ENCODE measurements at regions not wholly inside any gene's neighbourhood (a gene's known extent, or its start where the extent isn't known, plus 50 kb on each side); places are given as distances from the start of the nearest gene placed in this dataset.

DNA sequence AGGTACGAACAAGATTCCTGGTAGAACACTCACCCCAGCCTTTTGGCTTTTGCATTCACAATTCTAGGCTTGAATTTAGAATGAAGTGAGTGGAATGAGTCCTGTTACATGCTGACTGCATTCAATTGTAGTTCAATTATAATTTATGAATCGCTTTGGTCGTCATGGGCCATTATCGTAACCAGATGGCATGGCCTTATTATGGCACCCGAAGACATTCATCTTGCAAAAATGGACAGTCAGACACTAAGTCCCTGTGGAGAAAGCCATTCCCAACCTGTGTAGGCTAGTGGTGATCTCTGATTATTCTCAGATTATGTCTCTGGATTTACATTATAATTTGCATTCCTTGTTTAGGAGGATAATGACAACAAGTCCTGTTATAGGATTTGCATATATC lies 292.4 kb upstream of the NPSR1 start:
- H3K36me3 ChIP-seq = no peaks in the 10 kb centered on the region
- H3K9me3 ChIP-seq = no peaks in the 10 kb centered on the region
- no peak overlapping the region for H3K4me3 ChIP-seq
- 92 to 93% methylated on average over 5 of the region's 5 CpGs for WGBS, 2 donors (ENCODE audit: low coverage in 1 of 2)
- no peaks in the 10 kb centered on the region for H3K27me3 ChIP-seq
- no peaks in the 10 kb centered on the region for H3K4me1 ChIP-seq
- no peak for DNase-seq
- TF ChIP-seq POLR2A (IDR thresholded peaks at IDR 0.05) (no peak), EP300 (IDR thresholded peaks at IDR 0.05; ENCODE audit: low read depth) (no peak), POLR2AphosphoS5 (IDR thresholded peaks at IDR 0.05) (no peak)
- TF ChIP-seq, protein P1, sequence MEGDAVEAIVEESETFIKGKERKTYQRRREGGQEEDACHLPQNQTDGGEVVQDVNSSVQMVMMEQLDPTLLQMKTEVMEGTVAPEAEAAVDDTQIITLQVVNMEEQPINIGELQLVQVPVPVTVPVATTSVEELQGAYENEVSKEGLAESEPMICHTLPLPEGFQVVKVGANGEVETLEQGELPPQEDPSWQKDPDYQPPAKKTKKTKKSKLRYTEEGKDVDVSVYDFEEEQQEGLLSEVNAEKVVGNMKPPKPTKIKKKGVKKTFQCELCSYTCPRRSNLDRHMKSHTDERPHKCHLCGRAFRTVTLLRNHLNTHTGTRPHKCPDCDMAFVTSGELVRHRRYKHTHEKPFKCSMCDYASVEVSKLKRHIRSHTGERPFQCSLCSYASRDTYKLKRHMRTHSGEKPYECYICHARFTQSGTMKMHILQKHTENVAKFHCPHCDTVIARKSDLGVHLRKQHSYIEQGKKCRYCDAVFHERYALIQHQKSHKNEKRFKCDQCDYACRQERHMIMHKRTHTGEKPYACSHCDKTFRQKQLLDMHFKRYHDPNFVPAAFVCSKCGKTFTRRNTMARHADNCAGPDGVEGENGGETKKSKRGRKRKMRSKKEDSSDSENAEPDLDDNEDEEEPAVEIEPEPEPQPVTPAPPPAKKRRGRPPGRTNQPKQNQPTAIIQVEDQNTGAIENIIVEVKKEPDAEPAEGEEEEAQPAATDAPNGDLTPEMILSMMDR (IDR thresholded peaks at IDR 0.05) = no peak
- in situ Hi-C loops (cut with MboI; ENCODE audit: low pct_ligation_motif_present in 1 of 4, low pct_unique_long_range_greater_than_20kb in 1 of 4, low sequenced_read_pairs in 3 of 4) = no loop called here
- intact Hi-C loops (cut with DNase I; ENCODE audit: low total_unique reads) = no loop called here
- no peak overlapping the region for H3K27ac ChIP-seq

DNA sequence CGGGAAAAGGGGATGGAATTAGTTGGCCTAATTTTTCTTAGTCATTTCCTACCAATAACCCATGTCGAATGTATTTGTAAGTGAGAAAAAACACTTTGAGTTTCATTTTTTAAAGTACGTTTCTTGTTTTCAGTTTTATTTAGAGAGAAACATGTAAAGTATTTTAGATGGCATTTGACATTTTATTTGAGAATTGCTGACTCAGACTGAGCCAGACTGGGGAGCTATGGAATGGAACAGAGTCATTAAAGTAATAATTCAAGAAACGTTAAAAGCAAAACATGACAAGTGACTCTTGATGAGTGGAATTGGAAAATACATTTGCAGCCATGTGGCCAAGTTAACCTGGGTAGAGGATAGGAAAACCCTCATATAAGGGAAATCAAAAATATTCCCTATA lies 286.1 kb upstream of the NPSR1 start:
- Histone ChIP-seq H3K4me3 (no peak overlapping the region), H3K9me3 (no peaks in the 10 kb centered on the region), H3K4me1 (no peaks in the 10 kb centered on the region), H3K27ac (no peak overlapping the region), H3K36me3 (no peaks in the 10 kb centered on the region), H3K27me3 (no peaks in the 10 kb centered on the region)
- TF ChIP-seq, protein P1 (IDR thresholded peaks at IDR 0.05) = no peak
- TF ChIP-seq POLR2A (IDR thresholded peaks at IDR 0.05) (no peak), POLR2AphosphoS5 (IDR thresholded peaks at IDR 0.05) (no peak), EP300 (IDR thresholded peaks at IDR 0.05; ENCODE audit: low read depth) (no peak)
- intact Hi-C loops (cut with DNase I; ENCODE audit: low total_unique reads) (no loop called here), in situ Hi-C loops (cut with MboI; ENCODE audit: low pct_ligation_motif_present in 1 of 4, low pct_unique_long_range_greater_than_20kb in 1 of 4, low sequenced_read_pairs in 3 of 4) (no loop called here)
- 77 to 80% methylated on average over 4 of the region's 4 CpGs for WGBS, 2 donors (ENCODE audit: low coverage in 1 of 2)
- no peak for DNase-seq

DNA sequence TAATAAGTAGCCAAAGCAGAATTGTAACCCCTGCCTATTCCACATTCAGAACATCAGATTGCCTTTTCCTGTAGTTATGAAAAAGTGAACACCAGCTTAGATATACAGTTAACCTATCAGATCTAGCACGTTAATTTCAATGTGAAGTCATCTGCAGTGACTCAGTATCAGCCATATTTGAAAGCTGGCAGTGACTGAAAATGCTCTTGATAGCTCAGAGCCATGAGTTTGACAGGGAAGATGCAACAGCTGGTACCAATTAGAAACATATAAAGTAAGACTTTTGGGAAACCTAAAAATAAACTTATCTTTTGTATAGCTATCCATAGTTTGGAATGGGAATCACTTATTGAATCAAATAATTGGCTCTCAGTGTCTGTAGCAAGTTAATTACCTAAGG lies 284.1 kb upstream of the NPSR1 start:
- H3K4me1 ChIP-seq = no peaks in the 10 kb centered on the region
- H3K27me3 ChIP-seq = no peaks in the 10 kb centered on the region
- 38 to 67% methylated on average over 1 of the region's 1 CpG for WGBS, 2 donors (ENCODE audit: low coverage in 1 of 2)
- intact Hi-C loops (cut with DNase I; ENCODE audit: low total_unique reads) (no loop called here), in situ Hi-C loops (cut with MboI; ENCODE audit: low pct_ligation_motif_present in 1 of 4, low pct_unique_long_range_greater_than_20kb in 1 of 4, low sequenced_read_pairs in 3 of 4) (no loop called here)
- H3K27ac ChIP-seq = no peak overlapping the region
- no peak for TF ChIP-seq POLR2AphosphoS5 (IDR thresholded peaks at IDR 0.05)
- no peak for TF ChIP-seq EP300 (IDR thresholded peaks at IDR 0.05; ENCODE audit: low read depth)
- TF ChIP-seq, protein P1 (IDR thresholded peaks at IDR 0.05) = no peak
- TF ChIP-seq POLR2A (IDR thresholded peaks at IDR 0.05) = no peak
- H3K4me3 ChIP-seq = no peak overlapping the region
- H3K36me3 ChIP-seq = no peaks in the 10 kb centered on the region
- no peaks in the 10 kb centered on the region for H3K9me3 ChIP-seq
- no peak for DNase-seq

DNA sequence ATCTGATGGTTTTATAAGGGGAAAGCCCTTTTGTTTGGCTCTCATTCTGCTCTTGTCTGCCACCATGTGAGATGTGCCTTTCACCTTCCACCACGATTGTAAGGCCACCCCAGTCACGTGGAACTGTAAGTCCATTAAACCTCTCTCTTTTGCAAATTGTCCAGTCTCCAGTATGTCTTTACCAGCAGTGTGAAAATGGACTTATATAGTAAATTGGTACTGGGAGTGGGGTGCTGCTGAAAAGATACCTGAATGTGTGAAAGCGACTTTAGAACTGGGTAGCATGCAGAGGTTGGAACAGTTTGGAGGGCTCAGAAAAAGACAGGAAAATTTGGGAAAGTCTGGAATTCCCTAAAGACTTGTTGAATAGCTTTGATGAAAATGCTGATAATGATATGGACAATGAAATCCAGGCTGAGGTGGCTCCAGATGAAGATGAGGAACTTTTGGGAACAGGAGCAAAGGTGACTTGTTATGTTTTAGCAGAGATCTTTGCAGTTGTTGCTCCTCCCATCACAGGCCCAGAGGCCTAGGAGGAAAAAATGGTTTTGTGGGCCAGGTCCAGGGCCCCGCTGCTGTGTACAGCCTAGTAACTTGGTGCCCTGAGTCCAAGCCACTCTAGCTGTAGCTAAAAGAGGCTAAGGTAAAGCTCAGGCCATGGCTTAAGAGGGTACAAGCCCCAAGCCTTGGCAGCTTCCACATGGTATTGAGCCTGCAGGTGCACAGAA lies 275.7 kb upstream of the NPSR1 start:
- no peak for DNase-seq
- H3K27ac ChIP-seq = no peak overlapping the region
- H3K4me1 ChIP-seq = no peaks in the 10 kb centered on the region
- WGBS, 2 donors (ENCODE audit: low coverage in 1 of 2) = 52 to 72% methylated on average over 2 to 4 of the region's 4 CpGs
- no peaks in the 10 kb centered on the region for H3K36me3 ChIP-seq
- peaks cover 3 to 13% of the 10 kb centered on the region in 2 donors for H3K9me3 ChIP-seq
- TF ChIP-seq, protein P1 (IDR thresholded peaks at IDR 0.05) = no peak
- TF ChIP-seq POLR2AphosphoS5 (IDR thresholded peaks at IDR 0.05) (no peak), EP300 (IDR thresholded peaks at IDR 0.05; ENCODE audit: low read depth) (no peak), POLR2A (IDR thresholded peaks at IDR 0.05) (no peak)
- H3K4me3 ChIP-seq = no peak overlapping the region
- intact Hi-C loops (cut with DNase I; ENCODE audit: low total_unique reads) (no loop called here), in situ Hi-C loops (cut with MboI; ENCODE audit: low pct_ligation_motif_present in 1 of 4, low pct_unique_long_range_greater_than_20kb in 1 of 4, low sequenced_read_pairs in 3 of 4) (no loop called here)
- no peaks in the 10 kb centered on the region for H3K27me3 ChIP-seq

Measured in transverse colon (tissue), 4 donors.